Lung (tissue), 11 donors: ENCODE measurements at regions not wholly inside any gene's neighbourhood (a gene's known extent, or its start where the extent isn't known, plus 50 kb on each side); places are given as distances from the start of the nearest gene placed in this dataset.

Source experiments
- ATAC-seq: fragments of 200-7000 bp; cut with Tn5 transposase; one replicate; pipeline ENCODE4 v1.9.1; 2020; ENCODE audit warnings: moderate number of reproducible peaks; ENCODE audit not compliant: insufficient read depth, low FRiP score
- DNase-seq, 3 donors: peaks; one replicate each; pipeline ENCODE4 v3.0.0-alpha.2; 2013 to 2017
- H3K27ac ChIP-seq, 2 donors: one replicate each; pipeline ENCODE4 v1.5.1; 2013; ENCODE audit warnings: mild to moderate bottlenecking in 2 of 2, moderate library complexity in 2 of 2, control low read depth in 1 of 2, inconsistent platforms in 1 of 2, low read depth in 1 of 2, low read length in 1 of 2
- H3K27me3 ChIP-seq, 3 donors: one replicate each; pipeline ENCODE4 v1.5.1; 2013; ENCODE audit warnings: low read length in 2 of 3; ENCODE audit not compliant: control insufficient read depth in 3 of 3, insufficient read depth in 3 of 3
- H3K36me3 ChIP-seq, 4 donors: one replicate each; pipeline ENCODE4 v1.5.1; 2013; ENCODE audit warnings: low read length in 4 of 4, mild to moderate bottlenecking in 1 of 4, moderate library complexity in 1 of 4; ENCODE audit not compliant: control insufficient read depth in 4 of 4, insufficient read depth in 4 of 4
- H3K4me1 ChIP-seq, 5 donors: one replicate each; pipeline ENCODE4 v1.5.1; 2013; ENCODE audit warnings: low read length in 5 of 5, mild to moderate bottlenecking in 2 of 5, moderate library complexity in 1 of 5; ENCODE audit not compliant: control insufficient read depth in 5 of 5, insufficient read depth in 5 of 5
- H3K4me3 ChIP-seq: one replicate; pipeline ENCODE4 v1.5.1; 2013; ENCODE audit warnings: mild to moderate bottlenecking, control low read depth, moderate library complexity
- H3K9ac ChIP-seq, 2 donors: one replicate each; pipeline ENCODE4 v1.5.1; 2013; ENCODE audit warnings: low read length in 2 of 2, control low read depth in 1 of 2; ENCODE audit not compliant: insufficient read depth in 1 of 2
- H3K9me3 ChIP-seq, 4 donors: one replicate each; pipeline ENCODE4 v1.5.1; 2013; ENCODE audit warnings: low read length in 3 of 4, mild to moderate bottlenecking in 1 of 4, moderate library complexity in 1 of 4; ENCODE audit not compliant: control insufficient read depth in 4 of 4, insufficient read depth in 3 of 4
- WGBS, 2 donors: extraction: QIAGEN DNeasy Blood & Tissue Kit; methylation state at CpG; one replicate each; pipeline ENCODE4 v1.1.7; 2013; 5-methylcytosine and 5-hydroxymethylcytosine counted together
- TF ChIP-seq, protein P1 (sequence below): IDR thresholded peaks from 2 replicates; pipeline ENCODE4 v1.5.1; 2012; ENCODE audit warnings: mild to moderate bottlenecking; ENCODE audit errors: control extremely low read depth, extremely low read depth
- donor health status: control.
- donor health status: control.
- donor health status: Bipolar disorder and iron deficiency.
- donor health status: healthy.
- donor health status: DM: yes; HTN: yes; CAD: no.

GRCh38 chr2:67216103-67216502 is 181.0 kb upstream of the ETAA1 start:
- no peak overlapping the region for H3K27ac ChIP-seq
- no peak overlapping the region for H3K4me3 ChIP-seq
- peaks cover 0 to 2% (median 0%) of the 10 kb centered on the region in 4 donors for H3K9me3 ChIP-seq
- no peaks in the 10 kb centered on the region for H3K36me3 ChIP-seq
- peak; percentile 49 to 97 (median 96) for DNase-seq
- no peaks in the 10 kb centered on the region for H3K27me3 ChIP-seq
- TF ChIP-seq, protein P1, sequence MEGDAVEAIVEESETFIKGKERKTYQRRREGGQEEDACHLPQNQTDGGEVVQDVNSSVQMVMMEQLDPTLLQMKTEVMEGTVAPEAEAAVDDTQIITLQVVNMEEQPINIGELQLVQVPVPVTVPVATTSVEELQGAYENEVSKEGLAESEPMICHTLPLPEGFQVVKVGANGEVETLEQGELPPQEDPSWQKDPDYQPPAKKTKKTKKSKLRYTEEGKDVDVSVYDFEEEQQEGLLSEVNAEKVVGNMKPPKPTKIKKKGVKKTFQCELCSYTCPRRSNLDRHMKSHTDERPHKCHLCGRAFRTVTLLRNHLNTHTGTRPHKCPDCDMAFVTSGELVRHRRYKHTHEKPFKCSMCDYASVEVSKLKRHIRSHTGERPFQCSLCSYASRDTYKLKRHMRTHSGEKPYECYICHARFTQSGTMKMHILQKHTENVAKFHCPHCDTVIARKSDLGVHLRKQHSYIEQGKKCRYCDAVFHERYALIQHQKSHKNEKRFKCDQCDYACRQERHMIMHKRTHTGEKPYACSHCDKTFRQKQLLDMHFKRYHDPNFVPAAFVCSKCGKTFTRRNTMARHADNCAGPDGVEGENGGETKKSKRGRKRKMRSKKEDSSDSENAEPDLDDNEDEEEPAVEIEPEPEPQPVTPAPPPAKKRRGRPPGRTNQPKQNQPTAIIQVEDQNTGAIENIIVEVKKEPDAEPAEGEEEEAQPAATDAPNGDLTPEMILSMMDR, result no peak
- H3K4me1 ChIP-seq, result peaks cover 0 to 56% (median 22%) of the 10 kb centered on the region in 5 donors
- no peak for ATAC-seq
- WGBS, 2 donors, result 67 to 78% methylated on average over 4 of the region's 4 CpGs
- no peak overlapping the region for H3K9ac ChIP-seq

GRCh38 chr2:67216881-67217280 is 180.3 kb upstream of the ETAA1 start:
- DNase-seq (peak in 1 of 3 donors; percentile 34), ATAC-seq (no peak)
- no peak overlapping the region for H3K4me3 ChIP-seq
- TF ChIP-seq, protein P1, result no peak
- H3K36me3 ChIP-seq, result no peaks in the 10 kb centered on the region
- no peak overlapping the region for H3K9ac ChIP-seq
- no peak overlapping the region for H3K27ac ChIP-seq
- peaks cover 0 to 2% (median 0%) of the 10 kb centered on the region in 4 donors for H3K9me3 ChIP-seq
- H3K27me3 ChIP-seq, result no peaks in the 10 kb centered on the region
- WGBS, 2 donors, result 69 to 97% methylated on average over 1 of the region's 1 CpG
- H3K4me1 ChIP-seq, result peaks cover 0 to 56% (median 22%) of the 10 kb centered on the region in 5 donors

DNA sequence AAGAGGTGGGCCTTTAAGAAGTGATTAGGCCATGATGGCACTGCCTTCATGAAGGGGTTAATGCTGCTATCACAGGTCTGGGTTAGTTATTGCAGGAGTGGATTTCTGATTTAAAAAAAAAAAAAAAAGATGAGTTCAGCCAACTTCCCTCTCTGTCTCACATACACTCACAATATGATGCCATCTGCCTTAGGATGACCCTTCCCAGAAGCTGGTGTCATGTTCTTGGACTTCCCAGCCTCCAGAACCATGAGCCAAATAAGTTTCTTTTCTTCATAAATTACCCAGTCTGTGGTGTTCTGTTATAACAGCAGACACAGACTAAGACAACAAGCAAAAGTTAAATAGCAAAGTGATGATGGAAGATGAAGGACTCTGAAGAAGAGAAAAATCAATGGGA is 179.7 kb upstream of the ETAA1 start:
- ATAC-seq, result no peak

More for the DNA sequence above, 179.7 kb upstream of the ETAA1 start:
- Histone ChIP-seq H3K4me1 (peaks cover 0 to 52% (median 20%) of the 10 kb centered on the region in 5 donors), H3K9me3 (peaks cover 0 to 2% (median 0%) of the 10 kb centered on the region in 4 donors), H3K27ac (no peak overlapping the region), H3K27me3 (no peaks in the 10 kb centered on the region), H3K4me3 (no peak overlapping the region), H3K36me3 (no peaks in the 10 kb centered on the region), H3K9ac (no peak overlapping the region)
- TF ChIP-seq, protein P1, result no peak
- no peak for DNase-seq
